HepG2 (cell line): ENCODE measurements at regions not wholly inside any gene's neighbourhood (a gene's known extent, or its start where the extent isn't known, plus 50 kb on each side); places are given as distances from the start of the nearest gene placed in this dataset.
A peak's percentile ranks its signal among the peaks of the same experiment; 100 is the strongest.

Experiments
- ATF3 ChIP-seq: sonication (generic); formaldehyde crosslinking; IDR thresholded peaks from 2 replicates; pipeline ENCODE4 v1.4.0; 2020; ENCODE audit warnings: missing genetic modification reagents
- CAMTA2 ChIP-seq: sonication (generic); formaldehyde crosslinking; IDR thresholded peaks from 2 replicates; pipeline ENCODE4 v1.4.0; 2020; ENCODE audit warnings: mild to moderate bottlenecking, missing genetic modification reagents, borderline replicate concordance
- CREB3 ChIP-seq: sonication (generic); formaldehyde crosslinking; IDR thresholded peaks from 2 replicates; pipeline ENCODE4 v1.5.0; 2020; ENCODE audit warnings: missing genetic modification reagents
- CREM ChIP-seq, 2 experiments: sonication (generic) in 1 of 2; formaldehyde crosslinking in 1 of 2; IDR thresholded peaks; 2 replicates each; pipeline versions ENCODE4 v1.4.0 to v1.6.1; 2016 to 2020; ENCODE audit warnings: antibody characterized with exemption in 1 of 2, mild to moderate bottlenecking in 1 of 2, missing genetic modification reagents in 1 of 2
- ERF ChIP-seq: IDR thresholded peaks from 2 replicates; pipeline ENCODE4 v1.6.1; 2018; ENCODE audit warnings: missing biosample characterization, missing genetic modification reagents
- ESRRA ChIP-seq: sonication (generic); formaldehyde crosslinking; IDR thresholded peaks from 2 replicates; pipeline ENCODE4 v1.5.1; 2020; ENCODE audit warnings: mild to moderate bottlenecking, low read depth, missing genetic modification reagents
- GTF3A ChIP-seq: sonication (generic); formaldehyde crosslinking; conservative IDR thresholded peaks from 2 replicates; pipeline ENCODE4 v1.4.0; 2020; ENCODE audit warnings: mild to moderate bottlenecking, missing genetic modification reagents
- HIC2 ChIP-seq: sonication (generic); formaldehyde crosslinking; IDR thresholded peaks from 2 replicates; pipeline ENCODE4 v1.9.0; 2022; ENCODE audit warnings: low read depth, missing genetic modification reagents
- KAT7 ChIP-seq: IDR thresholded peaks from 2 replicates; pipeline ENCODE4 v1.6.1; 2018; ENCODE audit warnings: borderline replicate concordance, missing compliant biosample characterization
- NCOA2 ChIP-seq: sonication (generic); formaldehyde crosslinking; IDR thresholded peaks from 2 replicates; pipeline ENCODE4 v1.8.0; 2022; ENCODE audit warnings: inconsistent platforms
- PRPF4 ChIP-seq: fragments of 200-400 bp; formaldehyde crosslinking; IDR thresholded peaks from 2 replicates; pipeline ENCODE4 v1.6.1; 2016; ENCODE audit warnings: low read length, low read depth; ENCODE audit not compliant: poor library complexity, severe bottlenecking
- RFX5 ChIP-seq: IDR thresholded peaks from 2 replicates; pipeline ENCODE4 v1.6.1; 2011; ENCODE audit warnings: low read depth, low read length, improper control_type of control experiment
- SP140L ChIP-seq: sonication (generic); formaldehyde crosslinking; IDR thresholded peaks from 2 replicates; pipeline ENCODE4 v1.4.0; 2020; ENCODE audit warnings: missing genetic modification reagents, borderline replicate concordance
- SPEN ChIP-seq: sonication (generic); formaldehyde crosslinking; IDR thresholded peaks from 2 replicates; pipeline ENCODE4 v1.5.1; 2020; ENCODE audit warnings: low read depth, mild to moderate bottlenecking, missing genetic modification reagents
- TFDP2 ChIP-seq: sonication (generic); formaldehyde crosslinking; IDR thresholded peaks from 2 replicates; pipeline ENCODE4 v1.4.0; 2020; ENCODE audit warnings: missing genetic modification reagents
- ZBTB7B ChIP-seq: sonication (generic); formaldehyde crosslinking; IDR thresholded peaks from 2 replicates; pipeline ENCODE4 v1.4.0; 2020; ENCODE audit warnings: missing genetic modification reagents
- ZFP36L2 ChIP-seq: sonication (generic); formaldehyde crosslinking; IDR thresholded peaks from 2 replicates; pipeline ENCODE4 v1.4.0; 2020; ENCODE audit warnings: missing genetic modification reagents
- ZMYM3 ChIP-seq: sonication (generic); formaldehyde crosslinking; IDR thresholded peaks from 2 replicates; pipeline ENCODE4 v1.5.1; 2020; ENCODE audit warnings: mild to moderate bottlenecking, missing genetic modification reagents
- ZNF609 ChIP-seq: sonication (generic); formaldehyde crosslinking; IDR thresholded peaks from 2 replicates; pipeline ENCODE4 v1.4.0; 2020; ENCODE audit warnings: mild to moderate bottlenecking, missing genetic modification reagents, borderline replicate concordance
- ZSCAN21 ChIP-seq: sonication (generic); formaldehyde crosslinking; IDR thresholded peaks from 2 replicates; pipeline ENCODE4 v1.8.0; 2022; ENCODE audit warnings: mild to moderate bottlenecking, missing genetic modification reagents, moderate library complexity, borderline replicate concordance

DNA sequence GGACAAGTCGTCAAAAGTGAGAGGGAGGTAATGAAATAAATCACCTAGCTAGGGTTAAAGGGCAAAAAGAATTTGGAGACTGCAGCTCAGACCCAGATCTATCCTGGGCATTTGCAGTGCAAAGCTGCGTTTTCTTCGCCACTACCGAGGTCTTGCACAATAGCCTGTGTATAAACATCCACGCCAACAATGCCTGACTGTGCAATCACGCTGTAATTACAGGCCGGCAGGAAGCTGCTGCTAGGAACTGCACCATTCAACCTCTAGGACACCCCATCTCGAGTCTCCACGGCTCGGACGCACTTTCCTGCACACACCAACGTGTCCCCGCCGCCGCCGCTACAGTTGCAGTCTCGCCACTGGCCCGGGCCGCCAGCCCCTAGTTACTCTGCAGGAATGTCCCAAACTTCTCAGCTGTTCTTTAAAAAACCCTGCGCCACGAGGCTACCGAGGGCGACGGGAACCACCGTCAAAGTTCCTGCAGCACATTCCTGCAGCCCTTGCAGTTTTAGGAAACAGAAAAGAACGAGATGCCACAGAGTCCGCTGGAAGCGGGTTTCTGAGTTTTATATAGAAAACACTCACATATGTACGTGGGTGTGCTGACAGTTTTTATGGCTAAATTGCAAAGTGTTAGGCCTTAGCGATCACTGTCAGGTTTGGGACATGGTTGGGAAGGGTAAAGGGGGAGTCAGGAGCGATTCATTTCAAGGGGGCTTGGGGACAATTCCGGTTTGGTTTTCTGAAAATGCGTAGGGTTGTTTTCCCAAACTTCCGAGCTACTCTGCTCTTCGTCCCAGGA lies 65.6 kb upstream of the PTGR2 start (continued):
- TF ChIP-seq SPEN = 0 out of 2 replicates have a peak, but pooled peaks have one; percentile 39
- TF ChIP-seq GTF3A (CRISPR knock-in tag) = no peak
- no peak for TF ChIP-seq SP140L (CRISPR knock-in tag)
- TF ChIP-seq ZNF609 (CRISPR knock-in tag) = peak; percentile 71; the same call in 1 of the 2 replicates
- peak; percentile 78 for TF ChIP-seq ZBTB7B
- peak; percentile 73 for TF ChIP-seq NCOA2 (CRISPR knock-in tag)
- no peak for TF ChIP-seq ZSCAN21
- peak; percentile 64; the same call in 1 of the 2 replicates for TF ChIP-seq ATF3 (CRISPR knock-in tag)
- TF ChIP-seq ZFP36L2 (CRISPR knock-in tag) = 0 out of 2 replicates have a peak, but pooled peaks have one; percentile 39
- peak; percentile 72; the same call in 1 of the 2 replicates for TF ChIP-seq ZMYM3 (CRISPR knock-in tag)
- TF ChIP-seq CREB3 (CRISPR knock-in tag) = no peak
- no peak for TF ChIP-seq RFX5
- no peak for TF ChIP-seq PRPF4
- peak; percentile 61 for TF ChIP-seq TFDP2 (CRISPR knock-in tag)
- TF ChIP-seq HIC2 (CRISPR knock-in tag) = 0 out of 2 replicates have a peak, but pooled peaks have one; percentile 38
- TF ChIP-seq ESRRA (CRISPR knock-in tag) = no peak
- TF ChIP-seq CAMTA2 (CRISPR knock-in tag) = no peak
- TF ChIP-seq CREM (IDR thresholded peaks at IDR 0.05) = peak; percentile 66
- no peak for TF ChIP-seq CREM (CRISPR knock-in tag; IDR thresholded peaks at IDR 0.05)
- no peak for TF ChIP-seq KAT7
- TF ChIP-seq ERF (CRISPR knock-in tag) = peak; percentile 81
